ENCODE measurements at regions not wholly inside any gene's neighbourhood (a gene's known extent, or its start where the extent isn't known, plus 50 kb on each side); places are given as distances from the start of the nearest gene placed in this dataset.
"Not testable (repeated sequence)": the region's sequence is repeated elsewhere in the genome, so short reads cannot be mapped to it uniquely, and the experiment has no call there.

DNA sequence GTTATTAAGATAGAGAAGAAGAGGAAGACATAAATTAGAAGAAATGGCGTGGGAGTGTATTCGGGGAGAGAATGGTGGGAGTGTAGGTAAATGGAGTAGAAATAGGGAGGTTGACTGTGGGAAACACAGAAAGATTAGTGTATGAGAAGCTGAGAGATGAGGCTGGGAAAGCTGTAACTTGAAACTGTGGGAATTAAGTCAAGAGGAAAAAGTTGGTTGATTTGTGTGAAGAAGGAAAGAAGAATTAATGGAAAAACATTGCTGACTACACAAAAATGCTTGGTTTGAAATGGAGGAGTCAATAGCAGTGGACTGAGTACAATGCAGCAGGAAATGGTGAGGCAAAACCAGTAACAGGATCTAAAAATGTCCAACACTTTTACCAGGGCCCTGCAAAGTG, 448.3 kb downstream of the PTPRC start:
- no peak overlapping the region for H3K4me3 ChIP-seq (ENCODE audit: low read depth, low read length)
- ChIA-PET POLR2A (no interaction called here), CTCF (no interaction called here)
- TF ChIP-seq, protein P1, sequence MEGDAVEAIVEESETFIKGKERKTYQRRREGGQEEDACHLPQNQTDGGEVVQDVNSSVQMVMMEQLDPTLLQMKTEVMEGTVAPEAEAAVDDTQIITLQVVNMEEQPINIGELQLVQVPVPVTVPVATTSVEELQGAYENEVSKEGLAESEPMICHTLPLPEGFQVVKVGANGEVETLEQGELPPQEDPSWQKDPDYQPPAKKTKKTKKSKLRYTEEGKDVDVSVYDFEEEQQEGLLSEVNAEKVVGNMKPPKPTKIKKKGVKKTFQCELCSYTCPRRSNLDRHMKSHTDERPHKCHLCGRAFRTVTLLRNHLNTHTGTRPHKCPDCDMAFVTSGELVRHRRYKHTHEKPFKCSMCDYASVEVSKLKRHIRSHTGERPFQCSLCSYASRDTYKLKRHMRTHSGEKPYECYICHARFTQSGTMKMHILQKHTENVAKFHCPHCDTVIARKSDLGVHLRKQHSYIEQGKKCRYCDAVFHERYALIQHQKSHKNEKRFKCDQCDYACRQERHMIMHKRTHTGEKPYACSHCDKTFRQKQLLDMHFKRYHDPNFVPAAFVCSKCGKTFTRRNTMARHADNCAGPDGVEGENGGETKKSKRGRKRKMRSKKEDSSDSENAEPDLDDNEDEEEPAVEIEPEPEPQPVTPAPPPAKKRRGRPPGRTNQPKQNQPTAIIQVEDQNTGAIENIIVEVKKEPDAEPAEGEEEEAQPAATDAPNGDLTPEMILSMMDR (IDR thresholded peaks at IDR 0.05; ENCODE audit: insufficient read depth, low read length, missing control alignments) = no peak
- no peak for DNase-seq (ENCODE audit: low read depth, low spot score)

DNA sequence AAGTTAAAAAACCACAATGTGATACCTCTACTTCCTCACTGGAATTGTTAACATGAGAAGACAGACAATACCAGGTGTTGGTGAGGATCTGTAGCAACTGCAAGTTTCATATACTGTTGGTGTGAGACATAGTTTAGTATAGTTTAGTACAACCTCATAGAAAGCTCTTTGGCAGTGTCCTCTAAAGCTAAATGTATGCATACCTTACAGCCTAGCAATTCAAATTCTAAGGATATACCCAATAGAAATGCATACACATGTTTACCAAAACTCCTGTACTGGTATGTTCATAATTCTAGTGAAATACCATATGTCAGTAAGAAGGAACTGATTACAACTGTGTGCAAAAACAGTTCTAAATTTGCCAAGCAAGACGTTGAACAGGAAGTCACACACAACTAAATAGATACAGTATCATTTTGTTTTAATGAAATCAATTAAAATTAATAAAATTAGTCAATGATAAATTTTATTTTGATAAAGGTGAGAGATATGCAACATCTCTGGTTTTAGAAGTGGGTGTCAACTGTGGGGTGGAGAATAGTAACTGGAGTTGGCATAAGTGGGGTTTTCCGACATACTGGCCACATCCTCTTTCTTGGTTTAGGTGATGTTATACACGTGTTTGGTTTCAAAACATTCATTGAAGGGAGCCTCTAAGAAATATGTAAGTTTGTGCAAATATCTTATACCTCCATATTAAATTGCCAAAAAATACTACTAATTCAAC, 450.7 kb downstream of the PTPRC start:
- no peak overlapping the region for H3K4me3 ChIP-seq (ENCODE audit: low read depth, low read length)
- ChIA-PET CTCF (interaction anchor here (0.6 kb wide), 1 partner anchor 24 kb away, joined by 4 read pairs; no protein-coding TSS in a partner anchor), POLR2A (no interaction called here)
- DNase-seq (ENCODE audit: low read depth, low spot score) = no peak
- TF ChIP-seq, protein P1 (IDR thresholded peaks at IDR 0.05; ENCODE audit: insufficient read depth, low read length, missing control alignments) = no peak

GRCh38 chr1:199095628-199096027, 456.8 kb downstream of the PTPRC start:
- POLR2A ChIA-PET; H3K4me3 ChIP-seq (ENCODE audit: low read depth, low read length); CTCF ChIA-PET; DNase-seq (ENCODE audit: low read depth, low spot score): not testable (repeated sequence)

DNA sequence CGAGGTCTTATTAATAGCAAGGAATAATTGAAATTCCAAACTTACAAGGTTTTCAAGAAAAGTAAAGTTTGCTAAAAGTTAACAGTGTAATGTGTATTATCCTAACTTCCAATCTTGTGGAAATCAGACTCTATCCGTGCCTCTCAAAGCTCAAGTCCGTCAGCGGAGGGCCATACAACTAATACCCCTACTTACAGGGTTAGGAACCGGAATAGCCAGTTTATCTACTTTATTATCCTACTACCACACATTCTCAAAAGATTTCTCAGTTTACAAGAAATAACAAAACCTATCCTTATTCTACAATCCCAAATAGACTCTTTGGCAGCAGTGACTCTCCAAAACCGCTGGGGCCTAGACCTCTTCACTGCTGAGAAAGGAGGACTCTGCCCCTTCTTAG, 457.8 kb downstream of the PTPRC start:
- no peak overlapping the region for H3K4me3 ChIP-seq (ENCODE audit: low read depth, low read length)
- no peak for DNase-seq (ENCODE audit: low read depth, low spot score)
- CTCF ChIA-PET = no interaction called here
- POLR2A ChIA-PET = no interaction called here
- TF ChIP-seq, protein P1 (IDR thresholded peaks at IDR 0.05; ENCODE audit: insufficient read depth, low read length, missing control alignments) = no peak

- no peak for DNase-seq (ENCODE audit: low read depth, low spot score)
- TF ChIP-seq, protein P1 (IDR thresholded peaks at IDR 0.05; ENCODE audit: insufficient read depth, low read length, missing control alignments) = no peak
- ChIA-PET POLR2A (no interaction called here), CTCF (interaction anchor here (1.3 kb wide), 1 partner anchor 15 kb away, joined by 5 read pairs; no protein-coding TSS in a partner anchor)
- no peak overlapping the region for H3K4me3 ChIP-seq (ENCODE audit: low read depth, low read length)
These were observed 459.6 kb downstream of the PTPRC start for GRCh38 chr1:199098468-199098867.

- POLR2A ChIA-PET = no interaction called here
- CTCF ChIA-PET = no interaction called here
- TF ChIP-seq, protein P1 (IDR thresholded peaks at IDR 0.05; ENCODE audit: insufficient read depth, low read length, missing control alignments) = no peak
- H3K4me3 ChIP-seq (ENCODE audit: low read depth, low read length) = no peak overlapping the region
- no peak for DNase-seq (ENCODE audit: low read depth, low spot score)
These were observed 462.3 kb downstream of the PTPRC start for GRCh38 chr1:199101139-199101538.

DNA sequence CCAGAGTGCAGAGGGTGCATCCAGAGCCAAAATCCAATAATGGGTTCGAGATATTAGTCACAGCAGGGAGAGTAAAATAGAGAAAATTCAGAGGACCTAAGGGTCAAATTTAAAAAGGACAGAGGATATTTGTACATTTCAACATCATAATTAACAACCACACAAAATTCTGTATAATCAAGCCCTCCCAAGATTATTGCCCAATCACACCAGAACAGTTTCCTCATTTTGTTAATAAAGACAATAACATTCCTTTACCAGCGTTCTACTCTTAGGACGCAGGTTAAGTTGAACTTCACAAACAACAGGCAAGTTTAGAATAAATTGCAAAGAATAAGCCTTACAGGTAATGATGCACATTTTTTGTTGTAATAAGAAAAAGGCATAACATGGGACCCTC, 462.8 kb downstream of the PTPRC start:
- no peak for DNase-seq (ENCODE audit: low read depth, low spot score)
- TF ChIP-seq, protein P1 (IDR thresholded peaks at IDR 0.05; ENCODE audit: insufficient read depth, low read length, missing control alignments) = no peak
- ChIA-PET POLR2A (no interaction called here), CTCF (no interaction called here)
- no peak overlapping the region for H3K4me3 ChIP-seq (ENCODE audit: low read depth, low read length)

All from AG04449 (cell line).